GM23248 (cell line): ENCODE measurements at regions not wholly inside any gene's neighbourhood (a gene's known extent, or its start where the extent isn't known, plus 50 kb on each side); places are given as distances from the start of the nearest gene placed in this dataset.

Source experiments
- DNase-seq: peaks from one replicate; pipeline ENCODE4 v3.0.0-alpha.2; 2015
- H2AFZ ChIP-seq: fragments of 200-600 bp; sonication (generic); 2 replicates; pipeline ENCODE4 v1.6.1; 2016; ENCODE audit warnings: antibody characterized with exemption
- H3F3A ChIP-seq: fragments of 200-600 bp; sonication (generic); 2 replicates; pipeline ENCODE4 v1.6.1; 2016; ENCODE audit warnings: mild to moderate bottlenecking, antibody characterized with exemption, mixed run types; ENCODE audit not compliant: insufficient read depth
- H3K27ac ChIP-seq: fragments of 200-600 bp; sonication (generic); 2 replicates; pipeline ENCODE4 v1.5.1; 2016; ENCODE audit warnings: mild to moderate bottlenecking
- H3K27me3 ChIP-seq: fragments of 200-600 bp; sonication (generic); replicated peaks from 2 replicates; pipeline ENCODE4 v1.6.1; 2016; ENCODE audit warnings: mild to moderate bottlenecking; ENCODE audit not compliant: insufficient read depth
- H3K36me3 ChIP-seq: fragments of 200-600 bp; sonication (generic); 2 replicates; pipeline ENCODE4 v1.6.1; 2016; ENCODE audit warnings: low read depth, mild to moderate bottlenecking
- H3K4me1 ChIP-seq: fragments of 200-600 bp; sonication (generic); 2 replicates; pipeline ENCODE4 v1.6.1; 2016; ENCODE audit warnings: mild to moderate bottlenecking; ENCODE audit not compliant: insufficient read depth
- H3K4me2 ChIP-seq: fragments of 200-600 bp; sonication (generic); one replicate; pipeline ENCODE4 v1.6.1; 2016; ENCODE audit warnings: mild to moderate bottlenecking; ENCODE audit not compliant: unreplicated experiment
- H3K4me3 ChIP-seq: fragments of 200-600 bp; sonication (generic); 2 replicates; pipeline ENCODE4 v1.5.1; 2016; ENCODE audit warnings: mild to moderate bottlenecking
- H3K79me2 ChIP-seq: fragments of 200-600 bp; sonication (generic); 2 replicates; pipeline ENCODE4 v1.6.1; 2016; ENCODE audit warnings: mild to moderate bottlenecking; ENCODE audit not compliant: insufficient read depth
- H3K9ac ChIP-seq: fragments of 200-600 bp; sonication (generic); 2 replicates; pipeline ENCODE4 v1.6.1; 2016; ENCODE audit warnings: mild to moderate bottlenecking
- H3K9me2 ChIP-seq: fragments of 200-600 bp; sonication (generic); 2 replicates; pipeline ENCODE4 v1.6.1; 2016; ENCODE audit warnings: mixed run types, mild to moderate bottlenecking, moderate library complexity; ENCODE audit not compliant: insufficient read depth
- H3K9me3 ChIP-seq: fragments of 200-600 bp; sonication (generic); one replicate; pipeline ENCODE4 v1.6.1; 2017; ENCODE audit warnings: low read depth
- H4K20me1 ChIP-seq: fragments of 200-600 bp; sonication (generic); 2 replicates; pipeline ENCODE4 v1.6.0; 2016; ENCODE audit not compliant: insufficient read depth
- EZH2 ChIP-seq: fragments of 200-600 bp; sonication (generic); IDR thresholded peaks from 2 replicates; pipeline ENCODE4 v1.6.1; 2018; ENCODE audit warnings: antibody characterized with exemption, mild to moderate bottlenecking; ENCODE audit not compliant: insufficient read depth, poor library complexity, severe bottlenecking
- EZH2phosphoT487 ChIP-seq: fragments of 200-600 bp; sonication (generic); IDR thresholded peaks from 2 replicates; pipeline ENCODE4 v1.6.1; 2018; ENCODE audit warnings: antibody characterized with exemption, moderate library complexity, mild to moderate bottlenecking, low read depth; ENCODE audit not compliant: insufficient read depth
- WGBS, 2 experiments: methylation state at CpG; one replicate each; pipeline ENCODE4 v1.1.6; 2015 to 2017; ENCODE audit warnings: low lambda C conversion rate in 2 of 2, low coverage in 1 of 2; ENCODE audit errors: missing lambda C conversion rate in 2 of 2; 5-methylcytosine and 5-hydroxymethylcytosine counted together
- in situ Hi-C: fragments of 300-500 bp; cut with MboI; formaldehyde crosslinking; loops from 2 replicates; pipeline ENCODE4 v1.15.0; 2020

DNA sequence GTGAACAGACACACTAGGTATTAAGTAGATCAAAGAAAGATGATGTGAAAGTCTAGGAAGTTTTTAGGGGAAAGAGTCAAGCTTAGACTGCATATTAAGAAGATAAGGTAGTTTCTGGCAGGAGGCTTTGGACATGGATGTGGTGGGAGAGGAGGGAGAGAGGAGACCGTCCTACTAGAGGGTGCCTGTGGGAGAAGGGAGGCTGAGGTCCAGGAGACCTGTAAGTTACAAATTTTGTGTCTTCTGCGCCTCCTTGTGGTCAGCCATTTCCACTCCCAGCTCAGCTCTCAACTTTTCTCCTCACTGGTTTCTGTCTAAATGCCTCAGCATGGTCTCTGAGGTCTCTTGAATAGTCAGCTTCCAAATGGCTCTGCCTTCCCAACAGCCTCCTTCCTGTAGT, 193.5 kb downstream of the UNC5CL start:
- Histone ChIP-seq H3K9me2 (no peaks in the 10 kb centered on the region), H3K4me3 (no peak overlapping the region), H2AFZ (no peak overlapping the region), H3F3A (peaks cover 8% of the 10 kb centered on the region; the same call in 1 of the 2 replicates), H3K36me3 (no peaks in the 10 kb centered on the region), H3K9ac (no peak overlapping the region), H3K27me3 (peaks cover 29% of the 10 kb centered on the region), H3K4me2 (no peak overlapping the region), H3K4me1 (0 out of 2 replicates have a peak, but pooled peaks cover 3% of the 10 kb centered on the region), H3K79me2 (no peaks in the 10 kb centered on the region), H3K27ac (no peak overlapping the region), H4K20me1 (no peaks in the 10 kb centered on the region), H3K9me3 (no peaks in the 10 kb centered on the region)
- in situ Hi-C loops = loop anchor here (25.0 kb wide), 2 partner anchors 858 to 1483 kb away; no protein-coding TSS in a partner anchor
- 27 to 37% methylated on average over 2 of the region's 2 CpGs for WGBS, 2 experiments
- peak; percentile 55 for DNase-seq
- TF ChIP-seq EZH2phosphoT487 (no peak), EZH2 (no peak)

- WGBS, 2 experiments = 0 to 14% methylated on average over 1 of the region's 1 CpG
- in situ Hi-C loops = loop anchor here (25.0 kb wide), 2 partner anchors 857 to 1482 kb away; no protein-coding TSS in a partner anchor
- no peak overlapping the region for H3K27ac ChIP-seq
These were observed 194.8 kb downstream of the UNC5CL start for GRCh38 chr6:40844246-40844645.

GRCh38 chr6:40841721-40842120, 197.3 kb downstream of the UNC5CL start:
- Histone ChIP-seq H3F3A (no peaks in the 10 kb centered on the region), H3K9ac (no peak overlapping the region), H3K9me2 (no peaks in the 10 kb centered on the region), H3K27me3 (peaks cover 57% of the 10 kb centered on the region), H3K27ac (no peak overlapping the region), H4K20me1 (no peaks in the 10 kb centered on the region), H3K79me2 (no peaks in the 10 kb centered on the region), H3K36me3 (no peaks in the 10 kb centered on the region), H3K4me2 (no peak overlapping the region), H3K9me3 (no peaks in the 10 kb centered on the region), H3K4me1 (no peaks in the 10 kb centered on the region), H2AFZ (no peak overlapping the region), H3K4me3 (no peak overlapping the region)
- WGBS, 2 experiments = 80 to 88% methylated on average over 2 of the region's 2 CpGs
- DNase-seq = no peak
- TF ChIP-seq EZH2phosphoT487 = no peak
- in situ Hi-C loops = loop anchor here (25.0 kb wide), 2 partner anchors 854 to 1479 kb away; no protein-coding TSS in a partner anchor

More at GRCh38 chr6:40844246-40844645, 194.8 kb downstream of the UNC5CL start:
- Histone ChIP-seq H3K79me2 (no peaks in the 10 kb centered on the region), H3K4me2 (no peak overlapping the region), H3F3A (peaks cover 8% of the 10 kb centered on the region; the same call in 1 of the 2 replicates), H3K9me3 (no peaks in the 10 kb centered on the region), H3K4me3 (no peak overlapping the region), H2AFZ (no peak overlapping the region), H3K4me1 (0 out of 2 replicates have a peak, but pooled peaks cover 3% of the 10 kb centered on the region), H3K9me2 (no peaks in the 10 kb centered on the region), H3K36me3 (no peaks in the 10 kb centered on the region), H4K20me1 (no peaks in the 10 kb centered on the region), H3K9ac (no peak overlapping the region), H3K27me3 (peaks cover 41% of the 10 kb centered on the region)
- no peak for TF ChIP-seq EZH2
- no peak for TF ChIP-seq EZH2phosphoT487
- DNase-seq = no peak

DNA sequence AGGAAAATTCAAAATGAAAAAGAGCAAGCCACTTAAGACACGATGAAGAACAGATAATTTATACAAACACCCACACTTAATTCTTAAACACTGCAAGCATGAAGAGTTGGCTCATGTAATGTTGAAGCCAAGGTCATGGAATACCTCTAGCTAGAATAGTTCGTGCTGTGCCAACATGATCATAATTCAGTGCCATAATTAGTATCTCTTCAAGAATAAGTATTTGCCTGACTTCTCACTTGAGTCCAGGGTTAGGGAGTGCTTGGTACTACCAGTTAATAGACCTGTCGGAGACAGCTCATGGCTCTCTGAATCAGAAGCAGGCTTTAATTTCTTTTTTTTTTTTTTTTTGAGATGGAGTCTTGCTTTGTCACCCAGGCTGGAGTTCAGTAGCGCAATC, 206.3 kb downstream of the UNC5CL start:
- Histone ChIP-seq H4K20me1 (no peaks in the 10 kb centered on the region), H3K79me2 (no peaks in the 10 kb centered on the region), H3K9me2 (no peaks in the 10 kb centered on the region), H3K4me1 (no peaks in the 10 kb centered on the region), H2AFZ (no peak overlapping the region), H3K27me3 (peaks cover 54% of the 10 kb centered on the region), H3K9ac (no peak overlapping the region), H3K4me3 (no peak overlapping the region), H3F3A (no peaks in the 10 kb centered on the region), H3K4me2 (no peak overlapping the region), H3K36me3 (no peaks in the 10 kb centered on the region), H3K9me3 (no peaks in the 10 kb centered on the region), H3K27ac (no peak overlapping the region)
- WGBS, 2 experiments = 41 to 44% methylated on average over 4 of the region's 4 CpGs
- in situ Hi-C loops = loop anchor here (25.0 kb wide), 2 partner anchors 845 to 1470 kb away; no protein-coding TSS in a partner anchor
- no peak for TF ChIP-seq EZH2phosphoT487
- TF ChIP-seq EZH2 = no peak
- no peak for DNase-seq

DNA sequence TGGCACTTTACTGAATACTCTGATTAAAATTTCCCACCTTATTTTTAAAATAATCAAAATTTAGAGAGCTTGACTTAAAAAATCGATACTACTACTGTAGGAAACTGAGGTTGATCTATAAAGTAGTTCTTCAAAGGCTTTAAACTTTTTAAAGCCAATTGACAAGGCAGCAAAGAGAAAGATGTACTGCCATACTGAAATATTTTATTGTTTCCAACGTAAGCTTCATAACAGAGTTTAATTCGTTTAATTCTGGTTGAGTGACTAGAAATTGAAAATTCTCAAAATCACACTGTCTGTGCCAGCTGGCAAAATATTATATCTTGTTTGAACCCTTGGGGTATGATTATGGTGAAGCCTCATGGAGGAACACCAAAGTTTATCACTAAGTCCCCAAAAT, 207.6 kb downstream of the UNC5CL start:
- Histone ChIP-seq H3K27me3 (peaks cover 41% of the 10 kb centered on the region), H3K9me3 (no peaks in the 10 kb centered on the region), H3K4me1 (no peaks in the 10 kb centered on the region), H3F3A (no peaks in the 10 kb centered on the region), H3K27ac (no peak overlapping the region), H4K20me1 (no peaks in the 10 kb centered on the region), H3K4me2 (no peak overlapping the region), H2AFZ (no peak overlapping the region), H3K9me2 (no peaks in the 10 kb centered on the region), H3K79me2 (no peaks in the 10 kb centered on the region), H3K36me3 (no peaks in the 10 kb centered on the region), H3K9ac (no peak overlapping the region), H3K4me3 (no peak overlapping the region)
- WGBS, 2 experiments = 36 to 50% methylated on average over 3 of the region's 3 CpGs
- TF ChIP-seq EZH2phosphoT487 = no peak
- TF ChIP-seq EZH2 = no peak
- DNase-seq = no peak
- in situ Hi-C loops = loop anchor here (25.0 kb wide), 2 partner anchors 844 to 1469 kb away; no protein-coding TSS in a partner anchor
